Psoas muscle (tissue), 7 donors: ENCODE measurements at regions not wholly inside any gene's neighbourhood (a gene's known extent, or its start where the extent isn't known, plus 50 kb on each side); places are given as distances from the start of the nearest gene placed in this dataset.

ENCODE experiments used
- ATAC-seq, 4 donors: fragments of 200-7000 bp; cut with Tn5 transposase; one replicate each; pipeline ENCODE4 v1.9.1; 2020; ENCODE audit warnings: moderate library complexity in 3 of 4, mild to moderate bottlenecking in 2 of 4
- DNase-seq, 2 donors: peaks; one replicate each; pipeline ENCODE4 v3.0.0-alpha.2; 2020
- H3K27ac ChIP-seq: fragments of 200-600 bp; one replicate; pipeline ENCODE4 v1.8.0; 2022
- H3K27me3 ChIP-seq, 3 donors: fragments of 200-600 bp in 1 of 3; one replicate each; pipeline versions ENCODE4 v1.6.1 to v1.8.0; 2013 to 2022; ENCODE audit warnings: low read length in 2 of 3, mild to moderate bottlenecking in 2 of 3, moderate library complexity in 1 of 3; ENCODE audit not compliant: insufficient read depth in 3 of 3
- H3K36me3 ChIP-seq, 2 donors: fragments of 200-600 bp in 1 of 2; one replicate each; pipeline versions ENCODE4 v1.6.1 to v1.8.0; 2013 to 2022; ENCODE audit warnings: low read depth in 1 of 2, mild to moderate bottlenecking in 1 of 2, moderate library complexity in 1 of 2; ENCODE audit not compliant: insufficient read depth in 1 of 2
- H3K4me1 ChIP-seq: fragments of 200-600 bp; one replicate; pipeline ENCODE4 v1.8.0; 2022
- H3K4me3 ChIP-seq: fragments of 200-600 bp; one replicate; pipeline ENCODE4 v1.8.0; 2022; ENCODE audit warnings: mild to moderate bottlenecking
- H3K9me3 ChIP-seq: fragments of 200-600 bp; one replicate; pipeline ENCODE4 v1.8.0; 2022
- CTCF ChIP-seq: fragments of 200-600 bp; IDR thresholded peaks from one replicate; pipeline ENCODE4 v1.8.0; 2022; ENCODE audit warnings: antibody characterized with exemption
- WGBS, 3 donors: extraction: QIAGEN DNeasy Blood & Tissue Kit; methylation state at CpG; one replicate each; pipeline versions ENCODE4 v1.1.6 to v1.1.7; 2013; 5-methylcytosine and 5-hydroxymethylcytosine counted together
- intact Hi-C, 2 donors: fragments of 100-400 bp; cut with DNase I; formaldehyde crosslinking; loops; one replicate each; pipeline versions ENCODE4 v1.11.0 to v1.14.2; 2022
- donor health status: healthy with polysubstance abuse.
- donor health status: DM: no; HTN: no; CAD: no; lungs with moderate emphysema.
- donor health status: Bipolar disorder and iron deficiency.
- donor health status: healthy.
- donor health status: DM: yes; HTN: yes; CAD: no.
- donor health status: DM: no; HTN: no; CAD: no.
- donor health status: DM: yes; HTN: yes; CAD: no.

GRCh38 chr5:26761446-26761845, 276.9 kb downstream of the CDH9 start:
- DNase-seq (no peak), ATAC-seq (no peak)
- no peak for TF ChIP-seq CTCF
- intact Hi-C loops = no loop called here
- no peaks in the 10 kb centered on the region for H3K27me3 ChIP-seq
- no peaks in the 10 kb centered on the region for H3K9me3 ChIP-seq
- no peaks in the 10 kb centered on the region for H3K36me3 ChIP-seq
- 68 to 72% (median 69%) methylated on average over 4 of the region's 4 CpGs for WGBS, 3 donors
- no peaks in the 10 kb centered on the region for H3K4me1 ChIP-seq
- H3K4me3 ChIP-seq = no peak overlapping the region
- H3K27ac ChIP-seq = no peak overlapping the region

- H3K27me3 ChIP-seq = no peaks in the 10 kb centered on the region
- no peak for DNase-seq
- WGBS, 3 donors = 17 to 23% (median 22%) methylated on average over 7 of the region's 7 CpGs
- no peaks in the 10 kb centered on the region for H3K36me3 ChIP-seq
- H3K4me3 ChIP-seq = no peak overlapping the region
- TF ChIP-seq CTCF = no peak
- no peaks in the 10 kb centered on the region for H3K9me3 ChIP-seq
- H3K27ac ChIP-seq = no peak overlapping the region
- intact Hi-C loops = no loop called here
- no peak for ATAC-seq
- no peaks in the 10 kb centered on the region for H3K4me1 ChIP-seq
These were observed 277.3 kb downstream of the CDH9 start for GRCh38 chr5:26761045-26761444.

GRCh38 chr5:26757941-26758340, 280.4 kb downstream of the CDH9 start:
- TF ChIP-seq CTCF = no peak
- ATAC-seq (no peak), DNase-seq (no peak)
- 72 to 97% (median 91%) methylated on average over 2 of the region's 2 CpGs for WGBS, 3 donors
- Histone ChIP-seq H3K36me3 (no peaks in the 10 kb centered on the region), H3K9me3 (no peaks in the 10 kb centered on the region), H3K27me3 (no peaks in the 10 kb centered on the region), H3K4me1 (no peaks in the 10 kb centered on the region), H3K27ac (no peak overlapping the region), H3K4me3 (no peak overlapping the region)
- intact Hi-C loops = no loop called here

GRCh38 chr5:26749829-26750228, 288.6 kb downstream of the CDH9 start:
- intact Hi-C loops = no loop called here
- Histone ChIP-seq H3K9me3 (no peaks in the 10 kb centered on the region), H3K4me3 (no peak overlapping the region), H3K27me3 (no peaks in the 10 kb centered on the region), H3K27ac (no peak overlapping the region), H3K36me3 (no peaks in the 10 kb centered on the region), H3K4me1 (no peaks in the 10 kb centered on the region)
- ATAC-seq (no peak), DNase-seq (no peak)
- WGBS, 3 donors = 0 to 13% (median 7%) methylated on average over 1 of the region's 1 CpG
- TF ChIP-seq CTCF = no peak

GRCh38 chr5:26740182-26740581, 298.2 kb downstream of the CDH9 start:
- Histone ChIP-seq H3K27ac (no peak overlapping the region), H3K4me1 (no peaks in the 10 kb centered on the region), H3K4me3 (no peak overlapping the region), H3K27me3 (no peaks in the 10 kb centered on the region), H3K9me3 (peaks cover 6% of the 10 kb centered on the region), H3K36me3 (no peaks in the 10 kb centered on the region)
- no peak for ATAC-seq
- DNase-seq = no peak
- no peak for TF ChIP-seq CTCF
- intact Hi-C loops = no loop called here
